ENCODE measurements at regions not wholly inside any gene's neighbourhood (a gene's known extent, or its start where the extent isn't known, plus 50 kb on each side); places are given as distances from the start of the nearest gene placed in this dataset.

DNA sequence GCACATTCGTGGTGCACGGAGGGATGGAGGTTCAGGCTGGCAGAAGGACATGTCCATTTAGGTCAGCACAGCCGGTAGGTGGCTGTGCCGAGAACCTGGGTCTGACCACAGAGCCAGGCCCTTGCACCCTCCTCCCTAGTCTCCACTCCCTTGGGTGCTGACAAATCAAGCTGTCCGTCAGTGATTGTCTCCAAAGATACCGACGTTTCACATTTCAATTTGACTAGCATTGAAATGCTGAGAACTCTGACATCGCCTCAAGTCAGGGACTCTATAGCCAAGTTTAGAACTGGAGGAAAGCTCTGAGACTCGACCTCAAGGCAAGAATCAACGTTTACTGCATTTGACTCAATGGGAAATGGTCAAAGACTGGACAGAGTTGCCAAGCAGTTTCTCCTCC lies 1321.1 kb downstream of the TBC1D22A start:
- no peak for TF ChIP-seq ZFP37 (tag by site-specific recombination; IDR thresholded peaks at IDR 0.05)
- TF ChIP-seq, protein P1, sequence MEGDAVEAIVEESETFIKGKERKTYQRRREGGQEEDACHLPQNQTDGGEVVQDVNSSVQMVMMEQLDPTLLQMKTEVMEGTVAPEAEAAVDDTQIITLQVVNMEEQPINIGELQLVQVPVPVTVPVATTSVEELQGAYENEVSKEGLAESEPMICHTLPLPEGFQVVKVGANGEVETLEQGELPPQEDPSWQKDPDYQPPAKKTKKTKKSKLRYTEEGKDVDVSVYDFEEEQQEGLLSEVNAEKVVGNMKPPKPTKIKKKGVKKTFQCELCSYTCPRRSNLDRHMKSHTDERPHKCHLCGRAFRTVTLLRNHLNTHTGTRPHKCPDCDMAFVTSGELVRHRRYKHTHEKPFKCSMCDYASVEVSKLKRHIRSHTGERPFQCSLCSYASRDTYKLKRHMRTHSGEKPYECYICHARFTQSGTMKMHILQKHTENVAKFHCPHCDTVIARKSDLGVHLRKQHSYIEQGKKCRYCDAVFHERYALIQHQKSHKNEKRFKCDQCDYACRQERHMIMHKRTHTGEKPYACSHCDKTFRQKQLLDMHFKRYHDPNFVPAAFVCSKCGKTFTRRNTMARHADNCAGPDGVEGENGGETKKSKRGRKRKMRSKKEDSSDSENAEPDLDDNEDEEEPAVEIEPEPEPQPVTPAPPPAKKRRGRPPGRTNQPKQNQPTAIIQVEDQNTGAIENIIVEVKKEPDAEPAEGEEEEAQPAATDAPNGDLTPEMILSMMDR (tag by site-specific recombination; IDR thresholded peaks at IDR 0.05), result no peak
